Osteocyte (in vitro differentiated cells): ENCODE measurements at regions not wholly inside any gene's neighbourhood (a gene's known extent, or its start where the extent isn't known, plus 50 kb on each side); places are given as distances from the start of the nearest gene placed in this dataset.

ENCODE experiments used
- DNase-seq: peaks from one replicate; pipeline ENCODE4 v3.0.0; 2021; ENCODE audit warnings: mixed read lengths; ENCODE audit not compliant: unreplicated experiment; ENCODE audit errors: extremely low spot score
- H3K27ac Mint-ChIP-seq: one replicate; pipeline ENCODE4 v1.8.0; 2021; ENCODE audit warnings: mild to moderate bottlenecking, mixed read lengths; ENCODE audit not compliant: unreplicated experiment
- H3K27me3 Mint-ChIP-seq: one replicate; pipeline ENCODE4 v1.8.0; 2021; ENCODE audit warnings: mixed read lengths; ENCODE audit not compliant: unreplicated experiment
- H3K36me3 Mint-ChIP-seq: one replicate; pipeline ENCODE4 v1.8.0; 2021; ENCODE audit warnings: mixed read lengths; ENCODE audit not compliant: unreplicated experiment
- H3K4me1 Mint-ChIP-seq: one replicate; pipeline ENCODE4 v1.8.0; 2021; ENCODE audit warnings: mixed read lengths; ENCODE audit not compliant: unreplicated experiment
- H3K4me3 Mint-ChIP-seq: one replicate; pipeline ENCODE4 v1.8.0; 2021; ENCODE audit warnings: mild to moderate bottlenecking, moderate library complexity, mixed read lengths; ENCODE audit not compliant: unreplicated experiment
- H3K9me3 Mint-ChIP-seq: one replicate; pipeline ENCODE4 v1.8.0; 2021; ENCODE audit warnings: mixed read lengths; ENCODE audit not compliant: unreplicated experiment
- CTCF ChIP-seq: fragments of 200-600 bp; sonication (generic); IDR thresholded peaks from 2 replicates; pipeline ENCODE4 v1.5.0; 2021; ENCODE audit warnings: antibody characterized with exemption, mild to moderate bottlenecking, moderate library complexity

GRCh38 chrX:9127986-9128385 is 94.1 kb upstream of the FAM9B start:
- no peak overlapping the region for H3K27ac Mint-ChIP-seq
- H3K36me3 Mint-ChIP-seq, result no peaks in the 10 kb centered on the region
- peaks cover 13% of the 10 kb centered on the region for H3K9me3 Mint-ChIP-seq
- H3K27me3 Mint-ChIP-seq, result no peaks in the 10 kb centered on the region
- H3K4me3 Mint-ChIP-seq, result no peak overlapping the region
- no peak for TF ChIP-seq CTCF
- no peak for DNase-seq
- H3K4me1 Mint-ChIP-seq, result peaks cover 3% of the 10 kb centered on the region

DNA sequence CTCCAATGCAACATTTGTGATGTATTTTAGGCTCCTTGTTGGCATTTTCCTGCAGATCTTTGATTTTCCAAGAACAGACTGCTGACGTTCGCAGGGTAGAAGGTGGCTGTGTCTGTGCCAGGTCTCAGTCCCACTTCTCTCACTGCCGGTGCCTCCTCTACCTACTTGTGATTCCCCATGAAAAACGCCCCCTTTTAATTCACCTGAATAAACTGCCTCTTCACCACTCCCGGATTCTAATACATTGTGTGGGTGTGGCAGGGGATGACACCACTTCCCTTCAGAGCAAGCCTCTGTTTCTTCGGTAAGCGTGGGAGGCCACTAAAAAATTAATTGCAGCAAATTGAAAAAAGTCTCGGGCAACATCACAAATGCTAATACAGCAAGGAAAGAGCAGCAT is 96.1 kb upstream of the FAM9B start:
- no peak for TF ChIP-seq CTCF
- Mint-ChIP-seq H3K9me3 (peaks cover 13% of the 10 kb centered on the region), H3K27me3 (no peaks in the 10 kb centered on the region), H3K36me3 (no peaks in the 10 kb centered on the region), H3K4me1 (no peaks in the 10 kb centered on the region), H3K27ac (no peak overlapping the region), H3K4me3 (no peak overlapping the region)
- DNase-seq, result no peak

DNA sequence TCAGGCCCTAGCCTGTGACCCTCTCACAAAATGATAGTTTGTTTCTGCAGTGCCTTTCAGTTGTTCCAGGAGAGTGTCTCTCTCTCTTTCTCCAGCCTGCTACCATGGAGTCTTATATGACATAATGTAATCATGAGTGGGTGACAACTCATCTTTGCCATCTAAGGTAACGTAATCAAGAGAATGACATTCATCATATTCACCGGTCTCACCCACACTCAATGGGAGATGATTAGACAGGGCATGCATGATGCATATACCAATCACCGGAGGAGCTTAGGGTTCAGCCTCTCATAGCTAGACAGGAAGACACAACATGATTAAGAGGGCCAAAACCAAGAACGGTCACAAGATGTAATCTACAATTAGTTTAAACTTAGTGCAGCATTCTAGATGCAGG is 97.1 kb upstream of the FAM9B start:
- H3K27me3 Mint-ChIP-seq, result no peaks in the 10 kb centered on the region
- H3K27ac Mint-ChIP-seq, result no peak overlapping the region
- no peaks in the 10 kb centered on the region for H3K36me3 Mint-ChIP-seq
- TF ChIP-seq CTCF, result no peak
- no peak overlapping the region for H3K4me3 Mint-ChIP-seq
- no peak for DNase-seq
- no peaks in the 10 kb centered on the region for H3K4me1 Mint-ChIP-seq
- peaks cover 13% of the 10 kb centered on the region for H3K9me3 Mint-ChIP-seq

GRCh38 chrX:9132036-9132638 is 98.2 kb upstream of the FAM9B start:
- Mint-ChIP-seq H3K9me3 (peaks cover 7% of the 10 kb centered on the region), H3K36me3 (no peaks in the 10 kb centered on the region), H3K4me1 (no peaks in the 10 kb centered on the region), H3K27ac (no peak overlapping the region), H3K4me3 (no peak overlapping the region), H3K27me3 (no peaks in the 10 kb centered on the region)
- no peak for TF ChIP-seq CTCF
- no peak for DNase-seq

- Mint-ChIP-seq H3K4me1 (no peaks in the 10 kb centered on the region), H3K4me3 (no peak overlapping the region), H3K27ac (no peak overlapping the region), H3K9me3 (peaks cover 7% of the 10 kb centered on the region), H3K27me3 (no peaks in the 10 kb centered on the region), H3K36me3 (no peaks in the 10 kb centered on the region)
- no peak for TF ChIP-seq CTCF
- DNase-seq, result no peak
These were observed 99.5 kb upstream of the FAM9B start for GRCh38 chrX:9133426-9133825.
